GM21447 (cell line): ENCODE measurements at regions not wholly inside any gene's neighbourhood (a gene's known extent, or its start where the extent isn't known, plus 50 kb on each side); places are given as distances from the start of the nearest gene placed in this dataset.

ENCODE experiments used
- ATAC-seq: cut with Tn5 transposase; IDR thresholded peaks from one replicate; pipeline ENCODE4 v1.9.1; 2021; ENCODE audit not compliant: unreplicated experiment

- ATAC-seq, result no peak
Measured at GRCh38 chr10:78800535-78801320, 268.0 kb upstream of the ZMIZ1 start.

- no peak for ATAC-seq
Measured at GRCh38 chr10:78802431-78802830, 266.3 kb upstream of the ZMIZ1 start.

GRCh38 chr10:78802866-78803265, 265.9 kb upstream of the ZMIZ1 start:
- no peak for ATAC-seq

GRCh38 chr10:78803710-78804109, 265.1 kb upstream of the ZMIZ1 start:
- no peak for ATAC-seq

- ATAC-seq, result no peak
Measured at GRCh38 chr10:78804411-78805032, 264.2 kb upstream of the ZMIZ1 start.

GRCh38 chr10:78805176-78805575, 263.6 kb upstream of the ZMIZ1 start:
- ATAC-seq, result no peak

GRCh38 chr10:78806681-78807221, 262.0 kb upstream of the ZMIZ1 start:
- no peak for ATAC-seq

- ATAC-seq, result no peak
Measured at GRCh38 chr10:78807504-78808203, 261.1 kb upstream of the ZMIZ1 start.

- ATAC-seq, result no peak
Measured at GRCh38 chr10:78808286-78808685, 260.5 kb upstream of the ZMIZ1 start.

- no peak for ATAC-seq
Measured at GRCh38 chr10:78808736-78809367, 259.9 kb upstream of the ZMIZ1 start.

- ATAC-seq, result no peak
Measured at GRCh38 chr10:78811174-78811573, 257.6 kb upstream of the ZMIZ1 start.

- no peak for ATAC-seq
Measured at GRCh38 chr10:78812571-78813318, 256.0 kb upstream of the ZMIZ1 start.

- ATAC-seq, result no peak
Measured at GRCh38 chr10:78813526-78813925, 255.2 kb upstream of the ZMIZ1 start.

- ATAC-seq, result no peak
Measured at GRCh38 chr10:78813998-78814399, 254.8 kb upstream of the ZMIZ1 start.

GRCh38 chr10:78814407-78814806, 254.4 kb upstream of the ZMIZ1 start:
- ATAC-seq, result no peak

- ATAC-seq, result no peak
Measured at GRCh38 chr10:78815702-78816334, 252.9 kb upstream of the ZMIZ1 start.

GRCh38 chr10:78817361-78817760, 251.4 kb upstream of the ZMIZ1 start:
- no peak for ATAC-seq

GRCh38 chr10:78817804-78818203, 251.0 kb upstream of the ZMIZ1 start:
- no peak for ATAC-seq

GRCh38 chr10:78819361-78820006, 249.3 kb upstream of the ZMIZ1 start:
- ATAC-seq, result no peak

- no peak for ATAC-seq
Measured at GRCh38 chr10:78820007-78820362, 248.8 kb upstream of the ZMIZ1 start.
